NT2/D1 (cell line): ENCODE measurements at regions not wholly inside any gene's neighbourhood (a gene's known extent, or its start where the extent isn't known, plus 50 kb on each side); places are given as distances from the start of the nearest gene placed in this dataset.

ENCODE experiments used
- SUZ12 ChIP-seq: IDR thresholded peaks from 2 replicates; pipeline ENCODE4 v1.6.1; 2011; ENCODE audit not compliant: insufficient read length, insufficient read depth; ENCODE audit errors: extremely low read depth
- ZNF274 ChIP-seq: IDR thresholded peaks from 2 replicates; pipeline ENCODE4 v1.6.1; 2011; ENCODE audit warnings: mild to moderate bottlenecking, low read depth, low read length

- TF ChIP-seq SUZ12 (no peak), ZNF274 (no peak)
These were observed 165.4 kb upstream of the KCNK2 start for GRCh38 chr1:214917081-214917635.
